Mesothelial cell of epicardium (in vitro differentiated cells): ENCODE measurements at regions not wholly inside any gene's neighbourhood (a gene's known extent, or its start where the extent isn't known, plus 50 kb on each side); places are given as distances from the start of the nearest gene placed in this dataset.

Experiments used
- DNase-seq, 2 experiments: peaks; one replicate each; pipeline ENCODE4 v3.0.0; 2021; ENCODE audit warnings: low spot score in 2 of 2; ENCODE audit not compliant: unreplicated experiment in 2 of 2
- H3K27ac Mint-ChIP-seq: 2 replicates; pipeline ENCODE4 v1.8.0; 2021; ENCODE audit warnings: mixed read lengths
- H3K27me3 Mint-ChIP-seq: 2 replicates; pipeline ENCODE4 v1.8.0; 2021; ENCODE audit warnings: low read depth, mixed read lengths
- H3K36me3 Mint-ChIP-seq: 2 replicates; pipeline ENCODE4 v1.8.0; 2021; ENCODE audit warnings: mixed read lengths
- H3K4me1 Mint-ChIP-seq: 2 replicates; pipeline ENCODE4 v1.8.0; 2021; ENCODE audit warnings: mixed read lengths
- H3K4me3 Mint-ChIP-seq: 2 replicates; pipeline ENCODE4 v1.8.0; 2021; ENCODE audit warnings: mild to moderate bottlenecking, moderate library complexity, mixed read lengths
- H3K9me3 Mint-ChIP-seq: 2 replicates; pipeline ENCODE4 v1.8.0; 2021; ENCODE audit warnings: mixed read lengths
- TF ChIP-seq, protein P1 (sequence below): fragments of 200-600 bp; sonication (generic); IDR thresholded peaks from one replicate; pipeline ENCODE4 v1.5.0; 2021; ENCODE audit warnings: antibody characterized with exemption; ENCODE audit not compliant: unreplicated experiment

DNA sequence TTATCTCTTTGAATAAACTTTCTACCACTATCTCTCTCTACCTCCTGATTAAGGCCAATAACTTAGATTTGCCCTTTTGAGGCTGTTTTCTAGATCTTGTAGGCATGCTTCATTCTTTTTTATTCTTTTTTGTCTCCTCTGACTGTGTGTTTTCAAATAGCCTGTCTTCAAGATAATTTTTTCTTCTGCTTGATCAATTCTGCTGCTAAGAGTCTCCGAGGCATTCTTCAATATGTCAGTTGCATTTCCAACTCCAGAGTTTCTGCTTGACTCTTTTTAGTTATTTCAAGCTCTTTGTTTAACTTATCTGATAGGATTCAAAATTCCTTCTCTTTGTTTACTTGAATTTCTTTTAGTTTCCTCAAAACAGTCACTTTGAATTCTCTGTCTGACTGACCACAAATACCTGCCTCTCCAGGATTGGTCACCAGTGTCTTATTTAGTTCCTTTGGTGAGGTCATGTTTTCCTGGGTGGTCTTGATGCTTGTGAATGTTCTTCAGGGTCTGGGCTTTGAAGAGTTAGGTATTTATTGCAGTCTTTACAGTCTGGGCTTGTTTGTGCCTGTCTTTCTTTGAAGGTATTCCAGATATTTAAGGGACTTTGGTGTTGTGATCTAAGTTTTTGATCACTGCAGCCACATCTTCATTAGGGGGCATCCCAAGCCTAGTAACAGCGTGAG, 197.3 kb upstream of the STK17B start:
- Mint-ChIP-seq H3K4me1 (peaks cover 16% of the 10 kb centered on the region), H3K27ac (no peak overlapping the region), H3K27me3 (no peaks in the 10 kb centered on the region), H3K4me3 (no peak overlapping the region), H3K9me3 (peaks cover 26% of the 10 kb centered on the region), H3K36me3 (peaks cover 15% of the 10 kb centered on the region)
- DNase-seq: no peak
- TF ChIP-seq, protein P1, sequence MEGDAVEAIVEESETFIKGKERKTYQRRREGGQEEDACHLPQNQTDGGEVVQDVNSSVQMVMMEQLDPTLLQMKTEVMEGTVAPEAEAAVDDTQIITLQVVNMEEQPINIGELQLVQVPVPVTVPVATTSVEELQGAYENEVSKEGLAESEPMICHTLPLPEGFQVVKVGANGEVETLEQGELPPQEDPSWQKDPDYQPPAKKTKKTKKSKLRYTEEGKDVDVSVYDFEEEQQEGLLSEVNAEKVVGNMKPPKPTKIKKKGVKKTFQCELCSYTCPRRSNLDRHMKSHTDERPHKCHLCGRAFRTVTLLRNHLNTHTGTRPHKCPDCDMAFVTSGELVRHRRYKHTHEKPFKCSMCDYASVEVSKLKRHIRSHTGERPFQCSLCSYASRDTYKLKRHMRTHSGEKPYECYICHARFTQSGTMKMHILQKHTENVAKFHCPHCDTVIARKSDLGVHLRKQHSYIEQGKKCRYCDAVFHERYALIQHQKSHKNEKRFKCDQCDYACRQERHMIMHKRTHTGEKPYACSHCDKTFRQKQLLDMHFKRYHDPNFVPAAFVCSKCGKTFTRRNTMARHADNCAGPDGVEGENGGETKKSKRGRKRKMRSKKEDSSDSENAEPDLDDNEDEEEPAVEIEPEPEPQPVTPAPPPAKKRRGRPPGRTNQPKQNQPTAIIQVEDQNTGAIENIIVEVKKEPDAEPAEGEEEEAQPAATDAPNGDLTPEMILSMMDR: no peak

DNA sequence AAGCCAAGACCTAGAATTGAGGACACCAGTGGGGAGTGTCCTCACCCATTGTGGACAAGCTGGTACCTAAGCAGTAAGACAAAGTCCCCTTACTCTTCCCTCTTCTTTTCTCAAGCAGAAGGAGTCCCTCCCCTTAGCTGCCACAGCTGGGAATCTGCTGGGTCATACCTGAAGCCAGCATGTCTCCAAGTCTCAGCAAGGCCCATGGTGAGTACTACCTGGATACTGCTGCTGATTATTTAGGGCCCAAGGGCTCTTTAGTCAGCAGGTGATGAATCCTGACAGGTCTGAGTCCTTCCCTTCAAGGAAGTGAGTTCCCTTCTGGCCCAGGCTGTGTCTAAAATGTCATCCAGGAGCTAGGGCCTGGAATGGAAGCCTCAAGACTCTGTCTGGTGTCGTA, 198.6 kb upstream of the STK17B start:
- Mint-ChIP-seq H3K4me1 (peaks cover 18% of the 10 kb centered on the region), H3K9me3 (peaks cover 21% of the 10 kb centered on the region), H3K27me3 (no peaks in the 10 kb centered on the region), H3K4me3 (no peak overlapping the region), H3K27ac (no peak overlapping the region), H3K36me3 (peaks cover 15% of the 10 kb centered on the region)
- DNase-seq: no peak
- TF ChIP-seq, protein P1: no peak

- Mint-ChIP-seq H3K27ac (no peak overlapping the region), H3K4me3 (no peak overlapping the region), H3K4me1 (peaks cover 18% of the 10 kb centered on the region), H3K9me3 (peaks cover 21% of the 10 kb centered on the region), H3K36me3 (peaks cover 15% of the 10 kb centered on the region), H3K27me3 (no peaks in the 10 kb centered on the region)
- TF ChIP-seq, protein P1: no peak
- DNase-seq: no peak
Observed at GRCh38 chr2:196370381-196370780, 199.0 kb upstream of the STK17B start.

GRCh38 chr2:196372276-196372809, 201.0 kb upstream of the STK17B start:
- Mint-ChIP-seq H3K9me3 (peaks cover 21% of the 10 kb centered on the region), H3K27me3 (no peaks in the 10 kb centered on the region), H3K4me1 (peaks cover 19% of the 10 kb centered on the region), H3K4me3 (no peak overlapping the region), H3K27ac (peak overlapping the region; percentile 1), H3K36me3 (peaks cover 15% of the 10 kb centered on the region)
- DNase-seq: no peak
- TF ChIP-seq, protein P1: no peak

DNA sequence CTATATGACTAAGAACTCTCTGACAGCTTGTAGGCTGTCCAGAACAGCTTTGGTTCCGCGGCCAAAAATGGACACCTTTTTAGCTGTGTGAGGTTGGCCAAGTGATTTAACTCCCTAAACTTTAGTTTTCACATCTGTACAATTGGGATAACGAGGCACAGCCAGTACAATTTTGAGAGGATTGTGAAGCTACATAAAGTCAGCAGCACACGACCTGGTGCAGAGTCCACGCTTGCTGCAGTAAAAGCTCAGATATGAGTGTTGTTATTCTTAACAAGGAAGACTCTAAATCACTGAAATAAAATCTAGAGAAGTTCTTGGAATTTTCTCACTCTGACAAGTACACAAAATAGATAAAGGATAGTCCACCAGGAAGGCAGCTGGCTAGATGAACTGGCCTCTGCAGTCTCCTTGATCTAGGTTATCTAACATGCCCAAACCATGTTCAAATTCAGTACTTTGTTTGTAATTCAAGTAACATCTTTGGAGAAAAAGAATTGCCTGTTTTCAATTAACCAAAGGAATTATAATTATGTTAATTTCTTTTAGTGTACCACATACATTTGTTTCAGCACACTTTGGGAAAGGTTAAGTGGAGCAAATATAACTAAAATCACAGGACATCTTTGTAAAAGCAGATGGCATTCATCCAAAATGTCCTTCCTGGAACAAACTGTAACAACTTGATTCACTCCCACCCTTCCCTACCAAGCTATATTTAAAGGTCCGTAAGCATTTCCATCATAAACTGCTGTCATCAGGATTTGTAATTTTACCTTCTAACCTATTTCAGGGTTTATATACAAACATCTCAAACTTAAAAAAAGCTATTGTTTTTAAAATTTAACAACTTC, 201.7 kb upstream of the STK17B start:
- Mint-ChIP-seq H3K4me3 (no peak overlapping the region), H3K9me3 (peaks cover 14% of the 10 kb centered on the region), H3K36me3 (peaks cover 13% of the 10 kb centered on the region), H3K27ac (peak overlapping the region; percentile 64), H3K27me3 (no peaks in the 10 kb centered on the region), H3K4me1 (peaks cover 19% of the 10 kb centered on the region)
- TF ChIP-seq, protein P1: no peak
- no peak for DNase-seq
